Jurkat, Clone E6-1 (cell line): ENCODE measurements at regions not wholly inside any gene's neighbourhood (a gene's known extent, or its start where the extent isn't known, plus 50 kb on each side); places are given as distances from the start of the nearest gene placed in this dataset.

ENCODE experiments used
- DNase-seq: peaks from one replicate; pipeline ENCODE4 v3.0.0-alpha.2; 2011; ENCODE audit warnings: low read depth, low spot score
- H3K4me3 ChIP-seq: 2 replicates; pipeline ENCODE4 v1.5.1; 2011; ENCODE audit warnings: mild to moderate bottlenecking, low read length, control low read depth, moderate library complexity

- no peak overlapping the region for H3K4me3 ChIP-seq
- no peak for DNase-seq
These were observed 291.3 kb upstream of the ADAMTSL1 start for GRCh38 chr9:18182636-18183035.

- DNase-seq: no peak
- no peak overlapping the region for H3K4me3 ChIP-seq
These were observed 290.0 kb upstream of the ADAMTSL1 start for GRCh38 chr9:18183974-18184373.

GRCh38 chr9:18184401-18184800 lies 289.6 kb upstream of the ADAMTSL1 start:
- DNase-seq: no peak
- H3K4me3 ChIP-seq: no peak overlapping the region

GRCh38 chr9:18185196-18185595 lies 288.8 kb upstream of the ADAMTSL1 start:
- H3K4me3 ChIP-seq: no peak overlapping the region
- DNase-seq: no peak

GRCh38 chr9:18188971-18189370 lies 285.0 kb upstream of the ADAMTSL1 start:
- H3K4me3 ChIP-seq: no peak overlapping the region
- no peak for DNase-seq

GRCh38 chr9:18189871-18190670 lies 283.9 kb upstream of the ADAMTSL1 start:
- no peak for DNase-seq

GRCh38 chr9:18190671-18191374 lies 283.1 kb upstream of the ADAMTSL1 start:
- no peak overlapping the region for H3K4me3 ChIP-seq
- DNase-seq: no peak

More at GRCh38 chr9:18189871-18190670, 283.9 kb upstream of the ADAMTSL1 start:
- no peak overlapping the region for H3K4me3 ChIP-seq

GRCh38 chr9:18194316-18194715 lies 279.6 kb upstream of the ADAMTSL1 start:
- H3K4me3 ChIP-seq: no peak overlapping the region
- DNase-seq: no peak

- H3K4me3 ChIP-seq: no peak overlapping the region
- DNase-seq: no peak
These were observed 278.7 kb upstream of the ADAMTSL1 start for GRCh38 chr9:18195223-18195622.

GRCh38 chr9:18202924-18203323 lies 271.0 kb upstream of the ADAMTSL1 start:
- no peak overlapping the region for H3K4me3 ChIP-seq
- no peak for DNase-seq

GRCh38 chr9:18207735-18208134 lies 266.2 kb upstream of the ADAMTSL1 start:
- DNase-seq: no peak
- no peak overlapping the region for H3K4me3 ChIP-seq

GRCh38 chr9:18208166-18209059 lies 265.5 kb upstream of the ADAMTSL1 start:
- no peak for DNase-seq
- H3K4me3 ChIP-seq: no peak overlapping the region

GRCh38 chr9:18215626-18216025 lies 258.3 kb upstream of the ADAMTSL1 start:
- H3K4me3 ChIP-seq: no peak overlapping the region
- DNase-seq: no peak

GRCh38 chr9:18216376-18216775 lies 257.6 kb upstream of the ADAMTSL1 start:
- DNase-seq: no peak
- H3K4me3 ChIP-seq: no peak overlapping the region

GRCh38 chr9:18228101-18228500 lies 245.9 kb upstream of the ADAMTSL1 start:
- DNase-seq: no peak
- H3K4me3 ChIP-seq: no peak overlapping the region

- DNase-seq: no peak
- H3K4me3 ChIP-seq: no peak overlapping the region
These were observed 243.8 kb upstream of the ADAMTSL1 start for GRCh38 chr9:18229992-18230676.

- DNase-seq: no peak
- H3K4me3 ChIP-seq: no peak overlapping the region
These were observed 240.6 kb upstream of the ADAMTSL1 start for GRCh38 chr9:18233311-18233710.

- DNase-seq: no peak
- no peak overlapping the region for H3K4me3 ChIP-seq
These were observed 240.0 kb upstream of the ADAMTSL1 start for GRCh38 chr9:18233776-18234445.
